ENCODE measurements at regions not wholly inside any gene's neighbourhood (a gene's known extent, or its start where the extent isn't known, plus 50 kb on each side); places are given as distances from the start of the nearest gene placed in this dataset.

DNA sequence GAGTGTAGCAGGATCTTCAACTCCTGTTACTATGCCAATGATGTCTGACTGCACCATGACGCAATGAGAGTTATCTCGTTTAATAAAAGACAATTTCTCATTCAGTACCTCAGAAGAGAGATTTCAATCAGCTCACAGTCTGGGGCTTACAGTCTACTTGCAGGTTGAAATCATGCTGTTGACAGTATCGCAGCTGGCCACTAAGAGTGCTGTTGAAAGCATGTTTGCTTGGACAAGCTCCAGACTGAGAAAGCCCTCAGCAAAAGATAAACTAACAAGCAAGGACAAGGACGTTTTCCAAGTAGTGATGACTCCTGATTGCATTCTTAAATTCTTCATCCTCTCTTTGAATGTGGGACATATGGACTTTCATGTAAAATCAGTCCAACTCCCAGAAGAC lies 145.2 kb upstream of the SYT4 start:
- intact Hi-C loops (cut with DNase I; ENCODE audit: low total_unique reads) = no loop called here
- H3K9me3 ChIP-seq = no peaks in the 10 kb centered on the region
- no peak for DNase-seq

DNA sequence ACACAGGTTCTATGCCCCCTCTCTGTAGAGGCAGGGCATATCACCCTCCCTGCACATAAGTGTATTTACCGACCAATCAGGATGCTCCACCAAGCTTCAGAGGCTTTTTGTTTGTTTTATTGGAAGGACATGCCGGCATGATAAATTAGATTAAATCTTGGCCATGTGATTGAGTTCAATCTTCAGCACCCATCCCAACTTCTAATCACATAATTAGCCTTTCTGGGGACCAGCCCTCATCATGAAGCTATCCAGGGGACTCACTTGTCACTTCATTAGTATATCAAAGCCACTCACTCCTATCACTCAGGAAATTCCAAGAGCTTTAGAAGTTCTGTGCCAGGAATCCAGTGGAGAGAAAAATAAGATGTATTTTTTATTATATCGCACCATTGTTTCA lies 158.6 kb upstream of the SYT4 start:
- H3K27me3 ChIP-seq = no peaks in the 10 kb centered on the region
- H3K36me3 ChIP-seq = no peaks in the 10 kb centered on the region
- no peak overlapping the region for H3K27ac ChIP-seq
- no peak overlapping the region for H3K4me3 ChIP-seq
- peaks cover 0 to 5% (median 4%) of the 10 kb centered on the region in 3 donors for H3K9me3 ChIP-seq
- TF ChIP-seq, protein P1, sequence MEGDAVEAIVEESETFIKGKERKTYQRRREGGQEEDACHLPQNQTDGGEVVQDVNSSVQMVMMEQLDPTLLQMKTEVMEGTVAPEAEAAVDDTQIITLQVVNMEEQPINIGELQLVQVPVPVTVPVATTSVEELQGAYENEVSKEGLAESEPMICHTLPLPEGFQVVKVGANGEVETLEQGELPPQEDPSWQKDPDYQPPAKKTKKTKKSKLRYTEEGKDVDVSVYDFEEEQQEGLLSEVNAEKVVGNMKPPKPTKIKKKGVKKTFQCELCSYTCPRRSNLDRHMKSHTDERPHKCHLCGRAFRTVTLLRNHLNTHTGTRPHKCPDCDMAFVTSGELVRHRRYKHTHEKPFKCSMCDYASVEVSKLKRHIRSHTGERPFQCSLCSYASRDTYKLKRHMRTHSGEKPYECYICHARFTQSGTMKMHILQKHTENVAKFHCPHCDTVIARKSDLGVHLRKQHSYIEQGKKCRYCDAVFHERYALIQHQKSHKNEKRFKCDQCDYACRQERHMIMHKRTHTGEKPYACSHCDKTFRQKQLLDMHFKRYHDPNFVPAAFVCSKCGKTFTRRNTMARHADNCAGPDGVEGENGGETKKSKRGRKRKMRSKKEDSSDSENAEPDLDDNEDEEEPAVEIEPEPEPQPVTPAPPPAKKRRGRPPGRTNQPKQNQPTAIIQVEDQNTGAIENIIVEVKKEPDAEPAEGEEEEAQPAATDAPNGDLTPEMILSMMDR (IDR thresholded peaks at IDR 0.05) = no peak
- no peak for DNase-seq
- intact Hi-C loops (cut with DNase I; ENCODE audit: low total_unique reads) = no loop called here
- H3K4me1 ChIP-seq = no peaks in the 10 kb centered on the region

More for the DNA sequence above, 145.2 kb upstream of the SYT4 start:
- no peaks in the 10 kb centered on the region for H3K27me3 ChIP-seq
- no peak overlapping the region for H3K27ac ChIP-seq
- TF ChIP-seq, protein P1 (IDR thresholded peaks at IDR 0.05) = no peak
- no peak overlapping the region for H3K4me3 ChIP-seq
- H3K36me3 ChIP-seq = no peaks in the 10 kb centered on the region
- H3K4me1 ChIP-seq = no peaks in the 10 kb centered on the region

DNA sequence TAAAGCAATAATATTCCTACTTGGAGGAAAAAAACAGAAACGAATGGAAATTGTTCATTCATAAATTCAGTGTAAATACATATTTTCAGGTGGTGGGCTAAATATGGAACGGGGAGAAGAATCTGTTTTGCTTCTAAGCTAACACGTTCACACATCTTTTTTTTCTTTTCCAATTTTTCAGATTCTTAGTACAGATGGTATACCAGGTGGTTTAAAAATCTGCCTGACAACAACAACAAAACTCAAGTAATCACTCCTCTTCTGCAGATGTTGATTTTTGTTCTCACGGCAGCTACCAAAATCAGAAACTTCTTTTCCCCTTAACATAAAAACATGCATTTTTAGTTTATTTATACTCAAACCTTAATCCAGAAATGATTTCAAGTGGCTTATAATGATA lies 164.8 kb upstream of the SYT4 start:
- intact Hi-C loops (cut with DNase I; ENCODE audit: low total_unique reads) = no loop called here
- H3K4me1 ChIP-seq = no peaks in the 10 kb centered on the region

DNA sequence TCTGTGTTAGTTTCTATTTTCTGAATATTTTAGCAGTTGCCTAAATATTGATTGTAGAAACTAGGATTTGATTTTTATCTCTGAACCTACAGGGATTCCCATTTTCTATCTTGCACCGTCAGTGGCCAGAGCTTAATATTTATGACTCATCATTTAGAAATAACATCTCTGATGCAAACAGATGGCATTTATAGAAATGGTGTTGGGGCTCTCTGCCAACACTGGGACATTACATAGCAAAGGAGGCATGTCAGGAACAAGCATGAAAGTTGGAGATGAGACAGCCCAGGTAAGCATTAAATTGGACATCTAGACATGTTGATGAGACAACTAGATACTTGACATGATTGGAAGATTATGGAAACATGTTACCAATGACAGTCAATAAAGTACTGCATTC lies 165.3 kb upstream of the SYT4 start:
- no peak overlapping the region for H3K4me3 ChIP-seq
- no peak overlapping the region for H3K27ac ChIP-seq
- DNase-seq = no peak
- TF ChIP-seq, protein P1 (IDR thresholded peaks at IDR 0.05) = no peak
- H3K9me3 ChIP-seq = peaks cover 0 to 5% (median 4%) of the 10 kb centered on the region in 3 donors
- no peaks in the 10 kb centered on the region for H3K27me3 ChIP-seq
- no peaks in the 10 kb centered on the region for H3K36me3 ChIP-seq
- intact Hi-C loops (cut with DNase I; ENCODE audit: low total_unique reads) = no loop called here
- no peaks in the 10 kb centered on the region for H3K4me1 ChIP-seq

More for the DNA sequence above, 164.8 kb upstream of the SYT4 start:
- no peak for DNase-seq
- TF ChIP-seq, protein P1 (IDR thresholded peaks at IDR 0.05) = no peak
- no peak overlapping the region for H3K4me3 ChIP-seq
- peaks cover 0 to 5% (median 4%) of the 10 kb centered on the region in 3 donors for H3K9me3 ChIP-seq
- no peaks in the 10 kb centered on the region for H3K36me3 ChIP-seq
- H3K27me3 ChIP-seq = no peaks in the 10 kb centered on the region
- no peak overlapping the region for H3K27ac ChIP-seq

DNA sequence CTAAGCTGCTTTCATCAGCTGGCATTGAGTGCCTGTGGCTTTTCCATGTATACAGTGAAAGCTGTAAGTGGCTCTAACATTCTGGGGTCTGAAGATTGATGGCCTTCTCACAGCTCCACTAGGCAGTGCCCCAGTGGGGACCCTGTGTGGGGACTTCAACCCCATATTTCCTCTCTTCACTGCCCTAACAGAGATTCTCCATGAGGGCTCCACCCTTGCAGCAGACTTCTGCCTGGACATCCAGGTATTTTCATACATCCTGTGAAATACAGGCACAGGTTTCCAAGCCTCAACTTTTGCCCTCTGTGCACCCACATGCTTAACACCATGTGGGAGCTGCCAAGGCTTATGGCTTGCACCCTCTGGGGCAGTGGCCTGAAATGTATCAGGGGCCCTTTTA lies 188.2 kb upstream of the SYT4 start:
- Histone ChIP-seq H3K4me1 (no peaks in the 10 kb centered on the region), H3K27me3 (no peaks in the 10 kb centered on the region), H3K4me3 (no peak overlapping the region), H3K36me3 (no peaks in the 10 kb centered on the region), H3K9me3 (peaks cover 0 to 17% (median 8%) of the 10 kb centered on the region in 3 donors), H3K27ac (no peak overlapping the region)
- DNase-seq = no peak
- intact Hi-C loops (cut with DNase I; ENCODE audit: low total_unique reads) = no loop called here
- TF ChIP-seq, protein P1 (IDR thresholded peaks at IDR 0.05) = no peak

DNA sequence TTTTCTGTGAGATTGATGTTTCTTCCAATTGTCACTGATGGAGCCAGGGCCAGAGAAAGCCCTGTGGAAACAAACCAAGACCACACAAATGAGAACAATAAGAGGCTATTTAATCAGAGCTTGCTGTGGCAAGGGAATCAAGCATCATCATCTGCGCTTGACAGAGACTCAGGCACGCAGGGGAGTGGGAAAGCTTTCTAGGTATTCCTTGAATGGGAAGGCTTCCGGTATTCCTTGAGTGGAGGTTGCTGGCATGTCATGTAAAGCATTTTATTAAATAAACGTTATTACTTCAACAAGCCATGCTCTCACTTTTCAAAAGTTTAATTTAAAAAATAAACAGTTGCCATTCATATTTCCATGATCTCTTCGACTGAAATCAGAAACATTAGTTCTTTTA lies 194.6 kb upstream of the SYT4 start:
- H3K27me3 ChIP-seq = no peaks in the 10 kb centered on the region
- DNase-seq = no peak
- no peak overlapping the region for H3K27ac ChIP-seq
- H3K4me3 ChIP-seq = no peak overlapping the region
- H3K9me3 ChIP-seq = no peaks in the 10 kb centered on the region
- intact Hi-C loops (cut with DNase I; ENCODE audit: low total_unique reads) = no loop called here
- no peaks in the 10 kb centered on the region for H3K36me3 ChIP-seq
- H3K4me1 ChIP-seq = no peaks in the 10 kb centered on the region
- TF ChIP-seq, protein P1 (IDR thresholded peaks at IDR 0.05) = no peak

Measured in tibial artery (tissue), 4 donors.